Ascending aorta (tissue), 2 donors: ENCODE measurements at regions not wholly inside any gene's neighbourhood (a gene's known extent, or its start where the extent isn't known, plus 50 kb on each side); places are given as distances from the start of the nearest gene placed in this dataset.
"Not testable (repeated sequence)": the region's sequence is repeated elsewhere in the genome, so short reads cannot be mapped to it uniquely, and the experiment has no call there.

Experiments used
- DNase-seq, 2 donors: peaks; one replicate each; pipeline ENCODE4 v3.0.0-alpha.2; 2019; ENCODE audit warnings: low spot score in 2 of 2
- H3K27ac ChIP-seq, 2 donors: fragments of 200-600 bp; sonication (generic); one replicate each; pipeline ENCODE4 v1.5.1; 2016 to 2017; ENCODE audit warnings: mild to moderate bottlenecking in 1 of 2
- H3K27me3 ChIP-seq: fragments of 200-600 bp; sonication (generic); one replicate; pipeline ENCODE4 v1.5.1; 2017
- H3K36me3 ChIP-seq, 2 donors: fragments of 200-600 bp; sonication (generic); one replicate each; pipeline ENCODE4 v1.5.1; 2016
- H3K4me1 ChIP-seq, 2 donors: fragments of 200-600 bp; sonication (generic); one replicate each; pipeline ENCODE4 v1.5.1; 2016 to 2017; ENCODE audit warnings: mild to moderate bottlenecking in 1 of 2
- H3K4me3 ChIP-seq, 2 donors: fragments of 200-600 bp; sonication (generic); one replicate each; pipeline ENCODE4 v1.5.1; 2016 to 2017; ENCODE audit warnings: mild to moderate bottlenecking in 1 of 2
- H3K9me3 ChIP-seq, 2 donors: fragments of 200-600 bp; sonication (generic); one replicate each; pipeline ENCODE4 v1.5.1; 2016
- intact Hi-C: fragments of 100-400 bp; cut with DNase I; formaldehyde crosslinking; loops from one replicate; pipeline ENCODE4 v1.15.1; 2023

DNA sequence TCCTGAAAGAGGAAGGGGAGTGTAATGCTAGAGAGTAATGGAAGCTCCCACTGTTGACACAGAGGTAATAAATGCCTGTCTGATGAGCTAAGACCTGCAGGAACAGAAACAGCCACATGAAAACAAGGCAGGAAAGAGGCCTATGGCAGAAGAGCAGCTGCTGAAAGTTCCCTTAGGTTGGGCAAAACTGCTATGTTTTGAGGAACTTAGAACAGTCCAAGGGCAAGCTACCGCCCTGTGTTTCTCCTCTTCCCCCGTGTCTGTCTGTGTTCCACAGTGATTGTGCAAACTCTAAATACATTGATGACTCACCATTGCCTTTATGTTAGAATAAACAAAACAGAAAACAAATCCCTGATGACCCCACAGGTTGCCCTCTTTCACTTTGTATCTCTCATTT lies 516.6 kb downstream of the GOLGA6L6 start:
- not testable (repeated sequence) for DNase-seq

DNA sequence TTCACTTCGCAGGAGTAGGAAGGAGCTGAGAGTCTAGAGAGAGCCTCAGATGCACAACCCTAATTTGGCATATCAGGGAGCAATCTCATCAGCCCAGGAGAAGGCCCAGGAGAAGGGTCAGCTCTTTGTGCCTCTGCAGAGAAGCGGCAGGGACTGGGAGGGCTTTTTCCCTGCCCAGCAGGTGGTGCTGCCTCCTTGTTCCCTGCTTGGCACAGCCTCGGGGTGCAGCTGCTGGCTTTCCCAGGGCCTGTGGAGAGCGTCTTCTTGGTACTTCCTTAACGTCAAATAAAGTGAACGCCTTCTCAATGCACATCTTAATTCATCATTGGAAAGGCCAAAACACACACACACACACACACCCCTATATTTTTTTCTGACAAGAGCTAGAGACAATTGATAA lies 519.3 kb downstream of the GOLGA6L6 start:
- H3K27ac ChIP-seq, H3K27me3 ChIP-seq, H3K4me1 ChIP-seq, H3K36me3 ChIP-seq, H3K9me3 ChIP-seq, H3K4me3 ChIP-seq, intact Hi-C loops, DNase-seq: not testable (repeated sequence)

More for the DNA sequence above, 516.6 kb downstream of the GOLGA6L6 start:
- H3K9me3 ChIP-seq, H3K36me3 ChIP-seq, H3K27ac ChIP-seq, H3K4me3 ChIP-seq, H3K4me1 ChIP-seq, intact Hi-C loops, H3K27me3 ChIP-seq: not testable (repeated sequence)

DNA sequence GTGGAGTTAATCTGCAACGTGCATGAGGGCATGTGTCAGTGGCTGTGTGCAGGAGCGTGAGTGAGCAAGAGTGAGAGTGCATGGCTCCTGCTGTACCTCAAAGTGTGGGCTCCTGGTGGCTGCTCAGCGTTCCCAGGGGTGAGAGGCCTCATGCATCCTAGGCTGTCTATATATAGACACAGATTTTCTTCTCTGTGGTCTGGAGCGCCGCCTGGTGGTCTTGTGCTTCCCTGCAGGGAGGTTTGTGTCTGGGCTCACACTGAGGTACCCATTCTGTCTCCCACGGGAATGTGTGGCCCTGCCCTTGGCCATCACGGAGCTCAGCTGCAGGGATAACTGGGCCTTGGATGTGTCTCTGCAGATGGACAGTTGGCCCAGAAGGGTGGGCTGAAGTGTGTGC lies 520.2 kb downstream of the GOLGA6L6 start:
- H3K27me3 ChIP-seq, H3K9me3 ChIP-seq, H3K4me1 ChIP-seq, intact Hi-C loops, H3K36me3 ChIP-seq, H3K27ac ChIP-seq, H3K4me3 ChIP-seq, DNase-seq: not testable (repeated sequence)

DNA sequence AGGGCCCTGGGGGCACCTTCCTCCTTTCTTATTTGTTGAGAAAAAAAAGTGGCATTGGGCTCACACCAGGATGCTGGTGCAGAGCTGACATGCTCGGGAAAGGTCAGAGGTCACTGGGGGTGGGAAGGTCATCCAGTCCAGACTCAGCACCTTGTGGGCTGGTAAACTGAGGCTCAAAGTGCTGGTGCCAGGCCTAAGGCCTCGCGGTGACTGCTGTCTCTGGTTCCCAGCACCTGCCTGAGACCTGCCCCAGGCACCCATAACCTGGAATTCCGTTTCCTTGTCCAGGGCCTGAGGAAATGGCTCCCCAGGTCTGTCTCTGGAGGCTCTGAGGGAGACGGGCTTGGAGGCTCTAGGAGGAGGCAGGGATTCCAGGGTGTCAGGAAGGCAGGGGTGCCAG lies 521.0 kb downstream of the GOLGA6L6 start:
- H3K4me1 ChIP-seq, H3K36me3 ChIP-seq, intact Hi-C loops, H3K27me3 ChIP-seq, DNase-seq, H3K4me3 ChIP-seq, H3K9me3 ChIP-seq, H3K27ac ChIP-seq: not testable (repeated sequence)

DNA sequence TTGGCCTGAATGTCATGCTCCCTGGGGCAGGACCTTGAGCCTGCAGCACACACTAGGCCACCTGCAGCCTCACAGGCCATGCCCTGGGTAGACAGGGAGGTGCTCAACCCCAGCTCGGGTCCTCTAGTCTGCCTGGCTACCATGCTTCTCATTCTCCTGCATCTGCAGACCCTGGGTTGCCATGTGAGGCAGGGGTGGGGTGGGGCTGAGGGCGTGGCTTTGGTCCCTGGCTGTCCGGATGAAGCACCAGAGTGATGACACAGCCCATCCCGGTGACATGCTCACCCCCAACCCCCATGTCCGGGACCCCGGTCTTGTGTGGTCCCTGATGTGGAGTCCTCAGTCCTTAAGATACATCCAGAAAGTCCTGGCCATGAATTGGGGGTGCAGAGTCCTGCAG lies 521.8 kb downstream of the GOLGA6L6 start:
- H3K36me3 ChIP-seq, H3K4me3 ChIP-seq, DNase-seq, H3K27me3 ChIP-seq, H3K4me1 ChIP-seq, H3K27ac ChIP-seq, H3K9me3 ChIP-seq, intact Hi-C loops: not testable (repeated sequence)

DNA sequence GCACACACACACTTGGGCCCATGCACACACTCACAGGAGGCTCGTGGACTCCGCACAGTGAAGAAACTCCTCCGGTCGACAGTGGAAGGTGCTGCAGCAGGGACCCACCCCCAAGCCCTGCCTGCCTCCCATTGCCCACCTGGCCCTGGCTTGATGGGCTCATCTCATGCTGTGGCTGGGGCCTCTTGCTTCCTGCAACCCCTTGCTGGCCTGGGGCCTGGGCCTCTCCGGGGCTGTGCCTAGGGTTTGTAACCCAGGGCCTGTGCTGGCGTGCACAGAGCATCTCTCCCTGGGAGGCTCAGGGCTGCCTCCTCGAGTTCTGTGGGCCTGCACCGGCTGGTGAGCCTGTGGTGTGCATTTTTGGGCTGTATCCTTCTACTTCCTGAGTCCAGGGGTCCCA lies 524.0 kb downstream of the GOLGA6L6 start:
- DNase-seq, H3K4me1 ChIP-seq, H3K9me3 ChIP-seq, H3K27ac ChIP-seq, intact Hi-C loops, H3K4me3 ChIP-seq, H3K36me3 ChIP-seq, H3K27me3 ChIP-seq: not testable (repeated sequence)

DNA sequence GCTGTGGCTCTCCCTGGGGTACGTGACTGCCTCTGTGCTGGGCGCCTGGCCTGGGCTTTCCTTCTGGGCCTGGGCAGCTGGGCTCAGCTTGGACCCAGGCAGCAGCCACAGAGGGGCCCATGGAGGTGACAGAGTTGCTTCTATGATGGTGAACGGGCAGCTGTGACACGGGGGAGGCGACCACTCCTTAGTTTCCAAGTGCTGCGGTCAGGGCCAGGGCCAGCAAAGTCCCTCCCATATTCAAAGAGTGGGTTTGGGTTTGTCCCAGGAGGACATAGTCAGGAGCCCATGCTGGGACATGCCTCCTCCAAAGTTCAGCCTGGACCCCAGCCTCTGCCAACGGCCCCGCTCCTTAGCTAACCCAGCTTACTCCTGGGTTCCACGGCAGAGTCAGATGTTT lies 524.7 kb downstream of the GOLGA6L6 start:
- H3K27ac ChIP-seq, H3K4me1 ChIP-seq, DNase-seq, H3K4me3 ChIP-seq, H3K36me3 ChIP-seq, H3K9me3 ChIP-seq, H3K27me3 ChIP-seq, intact Hi-C loops: not testable (repeated sequence)

DNA sequence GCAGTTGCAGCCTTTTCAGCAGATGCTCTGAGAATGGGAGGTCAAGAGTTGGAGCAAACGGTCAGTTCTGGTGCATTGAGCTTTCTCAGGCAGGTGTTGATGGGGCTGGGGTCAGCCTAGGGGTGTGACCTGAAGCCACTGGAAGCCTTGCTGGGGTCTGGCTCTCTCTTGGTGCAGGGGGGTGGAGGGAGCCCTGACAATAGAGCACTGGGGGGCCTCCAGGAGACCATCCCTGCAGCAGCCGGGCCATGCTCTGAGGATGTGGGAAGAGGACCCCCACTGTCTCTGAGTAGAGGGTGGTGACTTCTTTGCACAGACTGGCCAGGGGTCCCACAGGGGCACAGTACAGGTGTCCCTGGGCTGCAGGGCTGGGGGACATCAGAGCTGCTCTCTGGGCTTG lies 528.8 kb downstream of the GOLGA6L6 start:
- H3K4me1 ChIP-seq, H3K27ac ChIP-seq, H3K36me3 ChIP-seq, H3K9me3 ChIP-seq, intact Hi-C loops, H3K4me3 ChIP-seq, H3K27me3 ChIP-seq, DNase-seq: not testable (repeated sequence)

DNA sequence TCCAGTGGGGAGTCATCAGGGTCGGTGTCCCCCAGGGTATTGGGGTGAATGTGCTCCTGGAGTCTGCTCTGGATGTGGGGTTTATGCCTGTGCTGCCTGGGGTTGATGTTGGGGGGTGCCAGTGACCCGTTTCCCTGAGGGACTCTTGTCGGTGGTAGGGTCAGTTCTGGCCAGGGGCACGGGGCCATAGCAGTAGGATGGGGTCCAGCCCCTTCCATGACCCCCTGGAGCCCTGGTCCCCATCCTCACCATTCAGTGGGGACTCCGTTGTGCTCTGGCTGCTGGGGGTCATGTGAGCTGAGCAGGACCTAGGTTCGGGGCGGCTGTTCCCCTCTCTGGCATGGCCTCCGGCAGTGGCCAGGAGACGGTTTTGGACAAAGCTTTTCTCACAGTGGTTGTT lies 530.8 kb downstream of the GOLGA6L6 start:
- H3K4me3 ChIP-seq, H3K36me3 ChIP-seq, H3K4me1 ChIP-seq, intact Hi-C loops, H3K27ac ChIP-seq, H3K27me3 ChIP-seq, DNase-seq, H3K9me3 ChIP-seq: not testable (repeated sequence)

DNA sequence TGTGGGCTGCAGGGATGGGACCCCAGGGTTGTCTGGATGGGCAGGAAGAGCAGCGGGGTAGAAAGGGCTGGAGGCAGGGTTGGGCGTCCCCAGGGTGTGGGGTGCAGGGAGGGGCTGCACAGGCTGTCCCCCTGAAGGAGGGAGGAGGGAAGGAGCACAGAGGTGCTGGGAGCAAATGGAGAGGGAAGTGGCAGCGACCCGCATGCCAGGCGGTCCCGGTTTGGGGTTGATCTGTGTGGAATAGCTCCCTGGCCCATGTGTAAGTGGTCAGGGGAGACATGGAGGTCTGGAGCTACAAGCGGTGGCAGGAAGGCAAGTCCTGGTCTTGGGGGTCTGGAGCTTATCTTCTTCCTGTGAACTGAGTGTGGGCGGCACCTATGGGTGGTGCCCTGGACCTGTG lies 532.0 kb downstream of the GOLGA6L6 start:
- H3K9me3 ChIP-seq, H3K36me3 ChIP-seq, H3K27ac ChIP-seq, intact Hi-C loops, H3K4me1 ChIP-seq, DNase-seq, H3K27me3 ChIP-seq, H3K4me3 ChIP-seq: not testable (repeated sequence)

DNA sequence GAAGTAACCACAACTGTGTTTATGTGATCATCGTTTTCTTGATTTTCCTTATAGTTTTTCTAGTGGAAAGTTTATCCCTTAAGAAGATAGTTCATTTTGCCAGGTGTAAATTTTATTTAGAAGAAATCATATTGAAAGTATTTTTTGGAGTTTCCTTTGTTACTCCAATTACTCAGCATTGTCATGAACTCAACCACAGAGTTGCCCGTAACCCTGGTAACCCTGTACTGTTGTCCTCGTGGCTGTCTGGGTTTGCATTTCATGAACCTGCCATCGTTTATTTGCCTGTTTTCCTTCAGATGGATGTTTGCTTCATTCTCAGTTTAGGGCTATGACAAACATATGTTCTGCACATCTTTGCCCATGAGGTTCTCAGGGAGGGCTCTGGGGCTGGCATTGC lies 534.3 kb downstream of the GOLGA6L6 start:
- H3K4me1 ChIP-seq, H3K4me3 ChIP-seq, H3K27me3 ChIP-seq, DNase-seq, H3K36me3 ChIP-seq, intact Hi-C loops, H3K9me3 ChIP-seq, H3K27ac ChIP-seq: not testable (repeated sequence)

DNA sequence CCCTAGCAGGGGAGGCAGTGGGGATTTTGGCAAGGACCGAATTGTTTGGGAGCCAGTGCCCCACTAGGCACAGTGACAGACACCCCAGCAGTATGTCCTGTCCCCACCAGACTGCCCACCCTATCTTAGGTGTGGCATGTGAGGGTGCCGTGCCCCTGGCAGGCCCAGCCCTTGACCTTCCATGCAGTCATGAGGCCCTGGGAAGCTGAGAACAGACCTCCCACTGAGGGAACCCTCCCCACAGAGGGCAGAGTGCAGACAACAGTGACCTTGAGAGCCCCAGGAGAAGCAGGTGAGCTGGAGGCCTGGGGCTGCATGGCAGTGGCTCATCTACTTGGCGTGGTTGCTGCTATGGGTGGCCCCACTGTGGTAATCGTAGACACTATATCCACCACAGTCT lies 538.1 kb downstream of the GOLGA6L6 start:
- H3K27me3 ChIP-seq, H3K36me3 ChIP-seq, DNase-seq, H3K9me3 ChIP-seq, H3K4me3 ChIP-seq, H3K27ac ChIP-seq, intact Hi-C loops, H3K4me1 ChIP-seq: not testable (repeated sequence)

DNA sequence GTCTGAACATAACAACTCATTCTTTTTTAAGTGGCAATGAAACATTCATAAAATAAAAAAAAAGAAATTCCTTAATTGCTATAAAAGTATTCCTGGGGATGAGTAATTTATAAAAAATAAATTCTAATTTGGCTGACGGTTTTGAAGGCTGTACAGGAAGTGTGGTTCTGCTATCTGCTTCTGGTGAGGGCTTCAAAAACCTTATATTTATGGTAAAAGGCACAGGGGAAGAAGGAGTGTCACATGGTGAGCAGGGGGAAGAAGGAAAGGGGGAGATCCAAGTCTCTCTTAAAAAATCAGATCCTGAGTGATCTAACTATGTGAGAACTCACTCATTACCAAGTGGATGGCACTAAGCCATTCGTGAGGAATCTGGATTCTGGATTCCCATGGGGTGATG lies 539.0 kb downstream of the GOLGA6L6 start:
- H3K27me3 ChIP-seq, intact Hi-C loops, H3K4me3 ChIP-seq, DNase-seq, H3K4me1 ChIP-seq, H3K9me3 ChIP-seq, H3K27ac ChIP-seq, H3K36me3 ChIP-seq: not testable (repeated sequence)

DNA sequence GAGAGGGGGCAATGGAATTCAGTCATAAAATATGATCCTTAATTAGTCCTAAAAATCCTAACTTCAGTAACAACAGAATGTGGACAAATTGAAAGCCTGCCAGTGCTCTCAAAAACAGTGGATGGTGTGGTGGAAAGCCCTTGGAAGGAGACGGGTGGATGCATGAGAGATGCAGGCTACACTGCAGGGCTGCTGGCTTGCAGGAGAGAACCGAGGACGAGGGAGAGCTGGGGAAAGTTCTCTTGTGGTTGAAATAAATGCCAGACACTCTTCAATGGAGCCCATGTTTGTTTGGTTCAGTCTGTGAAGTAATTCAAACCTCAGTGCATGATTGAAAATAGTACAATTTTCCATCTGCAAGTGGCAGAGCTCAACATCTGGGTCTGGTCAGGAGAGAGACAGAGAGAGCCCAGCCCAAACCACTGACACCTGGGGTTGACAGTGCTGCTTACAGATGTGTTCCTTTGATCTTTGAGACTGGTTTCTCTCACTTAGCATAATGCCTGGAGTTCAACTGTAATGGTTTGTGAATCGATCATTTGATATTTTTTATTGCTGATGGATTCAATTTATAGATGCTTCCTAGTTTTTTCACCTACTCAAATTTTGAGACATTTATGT lies 544.9 kb downstream of the GOLGA6L6 start:
- H3K27me3 ChIP-seq, H3K4me3 ChIP-seq, H3K4me1 ChIP-seq, H3K9me3 ChIP-seq, H3K27ac ChIP-seq, intact Hi-C loops, H3K36me3 ChIP-seq, DNase-seq: not testable (repeated sequence)

DNA sequence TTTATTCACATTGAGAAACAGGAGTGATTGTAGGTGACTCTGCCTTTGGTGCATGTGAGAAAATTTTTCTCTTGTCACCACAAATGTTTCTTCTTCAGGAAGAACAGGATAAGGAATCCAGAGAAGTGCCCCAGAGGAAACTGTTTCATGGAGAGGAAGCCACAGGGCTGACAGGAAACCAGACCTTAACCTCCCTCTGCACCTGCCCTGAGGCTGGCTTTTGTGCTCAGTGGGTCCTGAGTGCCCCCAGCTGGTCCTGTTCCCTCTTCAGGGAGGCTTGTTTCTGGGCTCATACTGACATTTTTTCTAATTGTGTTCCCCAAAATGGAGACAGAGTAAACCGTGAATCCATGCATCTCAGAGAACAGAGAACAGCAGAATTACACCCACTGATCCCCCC lies 546.3 kb downstream of the GOLGA6L6 start:
- intact Hi-C loops, DNase-seq, H3K27me3 ChIP-seq, H3K9me3 ChIP-seq, H3K27ac ChIP-seq, H3K4me1 ChIP-seq, H3K36me3 ChIP-seq, H3K4me3 ChIP-seq: not testable (repeated sequence)
